CD4-positive, alpha-beta memory T cell (primary cell): ENCODE measurements at regions not wholly inside any gene's neighbourhood (a gene's known extent, or its start where the extent isn't known, plus 50 kb on each side); places are given as distances from the start of the nearest gene placed in this dataset.

Experiments used
- CTCF ChIA-PET: fragments of 350-600 bp; sonication (Branson Sonifier 250); formaldehyde crosslinking; loops from one replicate; lab custom pipeline; 2021; ENCODE audit warnings: inconsistent platforms; ENCODE audit not compliant: partially characterized antibody; lab: Charles Lee
- POLR2A ChIA-PET: fragments of 350-600 bp; sonication (Branson Sonifier 250); formaldehyde crosslinking; loops from one replicate; lab custom pipeline; 2021; ENCODE audit not compliant: partially characterized antibody; lab: Charles Lee
- DNase-seq, 5 donors: peaks; one replicate each; pipeline versions ENCODE4 v3.0.0 to v3.0.0-alpha.2; 2020 to 2022; ENCODE audit warnings: mixed read lengths in 1 of 5
- H3K27ac ChIP-seq: one replicate; pipeline ENCODE4 v1.7.0; 2013; ENCODE audit warnings: low read depth, low read length
- H3K27me3 ChIP-seq: 2 replicates; pipeline ENCODE4 v1.7.0; 2013; ENCODE audit warnings: mild to moderate bottlenecking, low read length, moderate library complexity; ENCODE audit not compliant: insufficient read depth
- H3K36me3 ChIP-seq: 2 replicates; pipeline ENCODE4 v1.7.0; 2013; ENCODE audit warnings: mild to moderate bottlenecking, low read length, moderate library complexity; ENCODE audit not compliant: insufficient read depth
- H3K4me1 ChIP-seq: 2 replicates; pipeline ENCODE4 v1.7.0; 2013; ENCODE audit warnings: mild to moderate bottlenecking, low read length, moderate library complexity; ENCODE audit not compliant: insufficient read depth
- H3K4me3 ChIP-seq, 2 donors: one replicate each; pipeline ENCODE4 v1.7.0; 2013; ENCODE audit warnings: low read length in 2 of 2, mild to moderate bottlenecking in 1 of 2
- H3K9me3 ChIP-seq, 2 donors: one replicate each; pipeline ENCODE4 v1.7.0; 2013; ENCODE audit warnings: low read length in 2 of 2, control low read depth in 1 of 2; ENCODE audit not compliant: control insufficient read depth in 1 of 2
- H3K27ac Mint-ChIP-seq, 7 donors: one replicate each; pipeline ENCODE4 v1.8.0; 2020 to 2021; ENCODE audit warnings: mixed read lengths in 7 of 7, mild to moderate bottlenecking in 6 of 7, inconsistent platforms in 3 of 7, moderate library complexity in 3 of 7
- H3K27me3 Mint-ChIP-seq, 2 donors: one replicate each; pipeline ENCODE4 v1.8.0; 2020 to 2021; ENCODE audit warnings: mixed read lengths in 2 of 2
- H3K36me3 Mint-ChIP-seq, 2 donors: one replicate each; pipeline ENCODE4 v1.8.0; 2020 to 2021; ENCODE audit warnings: mixed read lengths in 2 of 2, inconsistent platforms in 1 of 2, mild to moderate bottlenecking in 1 of 2
- H3K4me1 Mint-ChIP-seq, 4 donors: one replicate each; pipeline ENCODE4 v1.8.0; 2020 to 2021; ENCODE audit warnings: mixed read lengths in 4 of 4, mild to moderate bottlenecking in 1 of 4
- H3K4me3 Mint-ChIP-seq, 8 donors: one replicate each; pipeline ENCODE4 v1.8.0; 2020 to 2021; ENCODE audit warnings: mixed read lengths in 8 of 8, mild to moderate bottlenecking in 7 of 8, moderate library complexity in 6 of 8, inconsistent platforms in 3 of 8
- H3K9me3 Mint-ChIP-seq, 8 donors: one replicate each; pipeline ENCODE4 v1.8.0; 2020 to 2021; ENCODE audit warnings: mixed read lengths in 8 of 8, mild to moderate bottlenecking in 5 of 8, inconsistent platforms in 3 of 8, moderate library complexity in 1 of 8
- intact Hi-C: fragments of 100-400 bp; cut with micrococcal nuclease; formaldehyde crosslinking; loops from one replicate; pipeline ENCODE4 v1.15.1; 2023

DNA sequence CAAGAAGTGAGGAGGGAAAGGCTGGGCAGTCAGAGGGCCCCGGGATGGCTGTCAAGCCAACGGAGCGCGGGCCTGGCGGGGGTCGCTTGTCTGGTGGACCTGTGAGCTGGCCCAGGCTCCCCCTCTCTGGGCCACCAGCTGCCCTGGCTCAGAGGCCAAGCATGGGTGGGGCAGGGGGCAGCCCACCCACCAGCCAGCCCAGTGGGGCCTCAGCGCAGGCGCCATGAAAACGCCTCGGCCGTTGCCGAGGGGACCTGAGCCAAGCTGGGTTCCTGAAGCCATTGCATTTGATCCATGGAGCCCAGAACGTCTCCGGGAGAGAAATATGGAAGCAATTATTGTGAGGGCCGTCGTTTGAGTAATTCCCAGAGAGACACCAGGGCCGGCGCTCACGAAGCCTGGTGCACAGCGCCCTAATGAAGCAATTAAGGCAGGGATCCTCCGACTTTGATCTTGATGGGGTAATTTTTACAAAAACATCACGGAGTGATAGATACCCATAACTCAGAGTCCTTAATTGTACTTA, 90.5 kb upstream of the TTC34 start:
- peaks cover under 1 to 8% of the 10 kb centered on the region in 2 donors for H3K27me3 Mint-ChIP-seq
- intact Hi-C loops = no loop called here
- Histone ChIP-seq H3K27ac (no peak overlapping the region), H3K27me3 (no peaks in the 10 kb centered on the region), H3K36me3 (no peaks in the 10 kb centered on the region), H3K4me3 (no peak overlapping the region), H3K4me1 (peaks cover 22% of the 10 kb centered on the region), H3K9me3 (peaks cover 0 to 4% of the 10 kb centered on the region in 2 donors)
- no peak overlapping the region for H3K27ac Mint-ChIP-seq
- no peaks in the 10 kb centered on the region for H3K36me3 Mint-ChIP-seq
- DNase-seq = no peak
- ChIA-PET POLR2A (no interaction called here), CTCF (no interaction called here)
- no peak overlapping the region for H3K4me3 Mint-ChIP-seq
- H3K4me1 Mint-ChIP-seq = peaks cover 6 to 19% (median 11%) of the 10 kb centered on the region in 4 donors
- no peaks in the 10 kb centered on the region for H3K9me3 Mint-ChIP-seq

DNA sequence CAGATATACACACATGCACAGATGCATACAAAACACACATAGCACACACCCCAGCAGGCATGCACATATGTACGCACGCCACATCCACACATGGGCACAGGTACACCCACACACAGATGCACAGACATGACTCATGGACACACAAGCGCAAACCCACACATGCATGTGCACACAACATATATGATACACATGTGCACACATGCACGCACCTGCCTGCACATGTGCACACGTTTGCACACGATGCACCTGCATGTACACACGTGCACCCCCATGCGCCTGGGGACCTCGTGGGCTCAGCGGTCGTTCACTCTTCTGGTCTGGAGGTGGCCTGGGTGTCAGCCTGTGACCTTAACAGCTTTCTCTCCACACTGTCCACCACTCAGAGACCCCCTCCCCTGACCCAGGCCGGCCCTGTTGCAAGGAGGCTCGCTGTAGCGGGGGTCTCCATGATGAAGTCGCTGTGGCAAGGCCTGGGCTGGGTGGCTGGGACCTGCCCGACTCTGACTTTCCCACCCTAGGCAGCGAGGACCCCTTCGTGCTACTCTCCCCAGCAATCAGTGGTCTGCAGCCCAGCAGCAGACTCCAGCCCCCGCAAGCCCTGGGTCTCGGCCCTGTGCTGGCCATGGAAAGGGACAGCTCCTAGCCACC, 92.1 kb upstream of the TTC34 start:
- Histone ChIP-seq H3K36me3 (no peaks in the 10 kb centered on the region), H3K4me1 (peaks cover 22% of the 10 kb centered on the region), H3K4me3 (no peak overlapping the region), H3K27ac (no peak overlapping the region), H3K27me3 (no peaks in the 10 kb centered on the region), H3K9me3 (peaks cover 0 to 5% of the 10 kb centered on the region in 2 donors)
- POLR2A ChIA-PET = no interaction called here
- Mint-ChIP-seq H3K36me3 (no peaks in the 10 kb centered on the region), H3K4me1 (peaks cover 6 to 19% (median 11%) of the 10 kb centered on the region in 4 donors), H3K9me3 (no peaks in the 10 kb centered on the region), H3K4me3 (peak overlapping the region in 2 of 8 donors; percentile 7 to 10), H3K27ac (peak overlapping the region in 2 of 7 donors; percentile 56 to 65), H3K27me3 (peaks cover 0 to 7% of the 10 kb centered on the region in 2 donors)
- intact Hi-C loops = no loop called here
- CTCF ChIA-PET = no interaction called here
- DNase-seq = no peak

DNA sequence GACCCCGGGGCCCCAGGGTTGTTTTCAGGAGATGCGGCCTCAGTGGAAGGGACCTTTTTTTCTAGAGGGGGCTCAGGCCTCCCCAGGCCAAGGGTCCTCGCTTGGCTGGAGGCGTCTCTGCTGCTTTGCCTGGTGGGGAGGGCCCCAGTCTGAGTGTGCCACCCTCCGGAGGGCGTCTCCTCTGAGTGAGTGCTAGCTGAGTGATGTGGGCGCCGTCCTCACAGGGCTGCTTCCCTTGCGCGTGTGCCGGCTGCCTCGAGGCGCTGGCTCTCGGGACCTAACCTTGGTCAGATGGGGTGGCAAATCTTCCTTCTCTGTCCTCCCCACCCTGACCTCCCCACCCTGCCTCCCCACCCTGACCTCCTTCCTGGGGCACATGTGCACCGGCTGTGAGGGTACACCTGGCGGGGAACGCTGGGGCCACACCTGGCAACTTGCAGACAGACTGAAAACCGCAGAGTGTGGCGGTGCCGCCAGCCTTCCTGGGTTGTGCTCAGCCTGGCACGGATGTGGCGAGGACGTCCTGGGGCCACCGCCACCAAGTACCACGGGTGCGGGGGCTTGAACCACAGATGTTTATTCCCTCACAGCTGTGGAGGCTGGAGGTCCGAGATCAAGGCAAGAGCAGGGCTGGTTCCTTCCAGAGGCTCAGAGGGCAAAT, 93.0 kb upstream of the TTC34 start:
- CTCF ChIA-PET = no interaction called here
- Histone ChIP-seq H3K4me3 (no peak overlapping the region), H3K36me3 (no peaks in the 10 kb centered on the region), H3K27ac (no peak overlapping the region), H3K9me3 (peaks cover 0 to 5% of the 10 kb centered on the region in 2 donors), H3K27me3 (no peaks in the 10 kb centered on the region), H3K4me1 (peaks cover 22% of the 10 kb centered on the region)
- Mint-ChIP-seq H3K9me3 (no peaks in the 10 kb centered on the region), H3K4me3 (no peak overlapping the region), H3K27me3 (peaks cover 0 to 2% of the 10 kb centered on the region in 2 donors), H3K36me3 (no peaks in the 10 kb centered on the region), H3K4me1 (peaks cover 6 to 19% (median 11%) of the 10 kb centered on the region in 4 donors), H3K27ac (peak overlapping the region in 1 of 7 donors; percentile 53)
- POLR2A ChIA-PET = no interaction called here
- DNase-seq = peak; percentile 35 to 58 (median 39)
- intact Hi-C loops = no loop called here

- intact Hi-C loops = no loop called here
Measured at GRCh38 chr1:2896824-2897223, 95.3 kb upstream of the TTC34 start.

DNA sequence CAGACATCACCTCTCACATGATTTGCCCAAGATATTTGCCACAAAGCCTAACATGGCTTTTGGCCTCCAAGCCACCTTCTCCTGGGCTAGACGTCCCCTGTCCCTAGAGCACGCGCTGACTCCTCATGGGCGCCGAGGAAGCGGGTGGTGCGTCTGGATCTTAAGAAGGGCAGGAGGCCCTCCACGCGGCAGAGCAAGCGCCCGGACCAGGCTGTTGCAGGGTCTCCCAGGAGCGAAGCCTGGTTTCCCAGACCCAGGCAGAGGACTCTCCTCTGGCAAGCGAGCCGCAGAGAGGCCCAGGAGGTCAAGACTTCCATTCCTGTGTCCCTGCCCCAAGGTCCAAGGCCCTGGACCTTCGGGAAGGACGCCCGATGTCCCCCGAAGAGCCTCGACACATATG, 101.7 kb upstream of the TTC34 start:
- Mint-ChIP-seq H3K9me3 (no peaks in the 10 kb centered on the region), H3K4me3 (no peak overlapping the region), H3K27me3 (no peaks in the 10 kb centered on the region), H3K27ac (no peak overlapping the region), H3K4me1 (no peaks in the 10 kb centered on the region), H3K36me3 (no peaks in the 10 kb centered on the region)
- no peak overlapping the region for H3K4me3 ChIP-seq
- intact Hi-C loops = no loop called here
- H3K27me3 ChIP-seq = no peaks in the 10 kb centered on the region
- DNase-seq = no peak
- H3K27ac ChIP-seq = no peak overlapping the region
- no peaks in the 10 kb centered on the region for H3K36me3 ChIP-seq
- no peaks in the 10 kb centered on the region for H3K9me3 ChIP-seq
- POLR2A ChIA-PET = no interaction called here
- CTCF ChIA-PET = no interaction called here
- no peaks in the 10 kb centered on the region for H3K4me1 ChIP-seq

More at GRCh38 chr1:2896824-2897223, 95.3 kb upstream of the TTC34 start:
- ChIA-PET CTCF (no interaction called here), POLR2A (no interaction called here)
- Histone ChIP-seq H3K9me3 (peaks cover 0 to 5% of the 10 kb centered on the region in 2 donors), H3K4me1 (peaks cover 22% of the 10 kb centered on the region), H3K36me3 (no peaks in the 10 kb centered on the region), H3K27me3 (no peaks in the 10 kb centered on the region), H3K27ac (no peak overlapping the region), H3K4me3 (no peak overlapping the region)
- Mint-ChIP-seq H3K27ac (no peak overlapping the region), H3K4me3 (no peak overlapping the region), H3K36me3 (no peaks in the 10 kb centered on the region), H3K4me1 (peaks cover 6 to 19% (median 11%) of the 10 kb centered on the region in 4 donors), H3K27me3 (no peaks in the 10 kb centered on the region), H3K9me3 (no peaks in the 10 kb centered on the region)
- DNase-seq = no peak

DNA sequence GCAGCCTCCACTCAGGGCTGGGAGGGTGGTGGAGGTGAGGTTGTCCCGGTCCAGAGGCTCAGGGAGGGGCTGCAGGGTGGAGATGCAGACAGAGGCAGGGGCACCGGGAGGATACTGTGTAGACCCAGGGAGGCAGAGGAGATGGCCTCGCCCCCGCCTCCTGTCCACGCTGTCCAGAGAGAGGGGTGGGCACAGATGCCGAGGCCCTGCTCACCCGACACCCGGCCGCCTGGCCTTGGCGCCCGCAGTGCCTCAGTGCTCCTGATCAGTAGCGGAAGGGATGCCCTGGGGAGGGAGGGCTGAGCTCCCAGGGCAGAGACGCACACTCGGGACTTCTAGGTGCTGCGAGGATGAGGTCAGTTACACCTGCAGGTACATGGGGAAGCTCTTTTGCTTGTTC, 102.7 kb upstream of the TTC34 start:
- H3K4me1 Mint-ChIP-seq = no peaks in the 10 kb centered on the region
- H3K27ac Mint-ChIP-seq = no peak overlapping the region
- H3K36me3 Mint-ChIP-seq = no peaks in the 10 kb centered on the region
- Histone ChIP-seq H3K27me3 (no peaks in the 10 kb centered on the region), H3K9me3 (no peaks in the 10 kb centered on the region), H3K27ac (no peak overlapping the region), H3K4me3 (no peak overlapping the region), H3K36me3 (no peaks in the 10 kb centered on the region), H3K4me1 (no peaks in the 10 kb centered on the region)
- no peaks in the 10 kb centered on the region for H3K9me3 Mint-ChIP-seq
- H3K27me3 Mint-ChIP-seq = no peaks in the 10 kb centered on the region
- ChIA-PET CTCF (no interaction called here), POLR2A (no interaction called here)
- no peak overlapping the region for H3K4me3 Mint-ChIP-seq
- DNase-seq = no peak
- intact Hi-C loops = no loop called here

DNA sequence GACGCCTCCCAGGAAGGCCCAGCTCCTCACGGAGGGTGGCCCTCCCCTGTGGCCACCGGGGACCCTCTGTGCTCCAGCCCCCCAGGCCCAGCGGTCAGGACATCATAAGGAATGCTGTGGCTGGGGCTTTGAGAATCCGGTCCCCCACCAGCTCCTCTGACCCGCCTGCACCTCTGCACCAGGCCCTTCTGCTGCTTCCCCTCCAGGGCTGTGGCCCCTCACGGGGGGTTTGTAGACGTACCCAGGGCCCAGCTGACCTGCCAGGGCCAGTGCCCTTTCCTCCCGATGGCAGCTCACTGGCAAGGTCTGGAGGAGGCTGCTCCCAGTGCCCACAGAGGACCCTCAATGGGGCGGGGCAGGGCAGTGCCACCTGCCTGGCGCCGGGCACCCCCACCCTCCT, 103.9 kb upstream of the TTC34 start:
- H3K27ac Mint-ChIP-seq = no peak overlapping the region
- DNase-seq = no peak
- H3K27me3 ChIP-seq = no peaks in the 10 kb centered on the region
- H3K27me3 Mint-ChIP-seq = no peaks in the 10 kb centered on the region
- H3K4me1 ChIP-seq = no peaks in the 10 kb centered on the region
- ChIA-PET POLR2A (no interaction called here), CTCF (no interaction called here)
- intact Hi-C loops = no loop called here
- H3K9me3 Mint-ChIP-seq = no peaks in the 10 kb centered on the region
- H3K9me3 ChIP-seq = no peaks in the 10 kb centered on the region
- H3K36me3 Mint-ChIP-seq = no peaks in the 10 kb centered on the region
- no peak overlapping the region for H3K4me3 Mint-ChIP-seq
- H3K36me3 ChIP-seq = no peaks in the 10 kb centered on the region
- H3K27ac ChIP-seq = no peak overlapping the region
- H3K4me1 Mint-ChIP-seq = no peaks in the 10 kb centered on the region
- no peak overlapping the region for H3K4me3 ChIP-seq
